Activated CD4-positive, alpha-beta T cell treated with anti-CD3 and anti-CD28 coated beads, Interleukin-2, amount 50 U/mL, for 24 hours (primary cell): ENCODE measurements at regions not wholly inside any gene's neighbourhood (a gene's known extent, or its start where the extent isn't known, plus 50 kb on each side); places are given as distances from the start of the nearest gene placed in this dataset.
"Not testable (repeated sequence)": the region's sequence is repeated elsewhere in the genome, so short reads cannot be mapped to it uniquely, and the experiment has no call there.

ENCODE experiments used
- DNase-seq, 2 donors: peaks; one replicate each; pipeline ENCODE4 v3.0.0-alpha.2; 2020; ENCODE audit warnings: low read depth in 1 of 2, low spot score in 1 of 2

DNA sequence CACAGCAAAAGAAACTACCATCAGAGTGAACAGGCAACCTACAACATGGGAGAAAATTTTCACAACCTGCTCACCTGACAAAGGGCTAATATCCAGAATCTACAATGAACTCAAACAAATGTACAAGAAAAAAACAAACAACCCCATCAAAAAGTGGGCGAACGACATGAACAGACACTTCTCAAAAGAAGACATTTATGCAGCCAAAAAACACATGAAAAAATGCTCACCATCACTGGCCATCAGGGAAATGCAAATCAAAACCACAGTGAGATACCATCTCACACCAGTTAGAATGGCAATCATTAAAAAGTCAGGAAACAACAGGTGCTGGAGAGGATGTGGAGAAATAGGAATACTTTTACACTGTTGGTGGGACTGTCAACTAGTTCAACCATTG lies 207.8 kb downstream of the USP6NL start:
- not testable (repeated sequence) for DNase-seq

DNA sequence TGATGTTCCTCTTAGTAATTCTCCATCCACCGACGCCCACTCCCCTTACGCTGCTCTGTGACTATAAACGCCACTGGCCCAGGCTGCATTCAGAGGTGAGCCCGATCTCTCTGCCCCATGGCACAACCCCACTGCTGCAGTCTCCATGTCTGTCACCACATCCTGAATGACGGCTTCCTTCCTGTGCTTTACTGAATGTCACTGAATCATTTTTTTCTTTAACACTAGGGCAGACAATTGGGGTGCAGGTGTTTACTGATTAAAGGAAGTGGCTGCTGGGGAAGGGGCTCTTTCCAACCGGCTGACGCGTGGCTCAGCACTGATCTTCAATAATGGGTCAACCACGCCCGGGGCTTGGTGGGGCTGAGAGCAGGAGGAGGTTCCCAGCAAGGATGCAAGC lies 208.3 kb downstream of the USP6NL start:
- DNase-seq: peak in 1 of 2 donors; percentile 49

DNA sequence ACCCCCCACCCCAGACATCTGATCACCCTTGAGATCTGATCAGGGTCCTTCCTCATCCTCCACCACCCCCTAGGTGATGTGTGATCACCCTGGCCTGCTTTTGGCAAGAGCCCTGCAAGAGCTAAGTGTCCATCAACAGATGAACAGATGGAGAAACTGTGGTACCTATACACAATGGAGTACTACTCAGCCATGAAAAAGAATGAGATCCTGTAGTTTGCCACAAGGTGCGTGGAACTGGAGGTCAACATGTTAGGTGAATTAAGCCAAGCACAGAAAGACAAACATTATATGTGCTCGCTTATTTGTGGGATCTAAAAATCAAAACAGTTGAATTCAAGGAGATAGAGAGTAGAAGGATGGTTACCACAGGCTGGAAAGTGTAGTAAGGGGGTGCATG lies 209.1 kb downstream of the USP6NL start:
- no peak for DNase-seq

DNA sequence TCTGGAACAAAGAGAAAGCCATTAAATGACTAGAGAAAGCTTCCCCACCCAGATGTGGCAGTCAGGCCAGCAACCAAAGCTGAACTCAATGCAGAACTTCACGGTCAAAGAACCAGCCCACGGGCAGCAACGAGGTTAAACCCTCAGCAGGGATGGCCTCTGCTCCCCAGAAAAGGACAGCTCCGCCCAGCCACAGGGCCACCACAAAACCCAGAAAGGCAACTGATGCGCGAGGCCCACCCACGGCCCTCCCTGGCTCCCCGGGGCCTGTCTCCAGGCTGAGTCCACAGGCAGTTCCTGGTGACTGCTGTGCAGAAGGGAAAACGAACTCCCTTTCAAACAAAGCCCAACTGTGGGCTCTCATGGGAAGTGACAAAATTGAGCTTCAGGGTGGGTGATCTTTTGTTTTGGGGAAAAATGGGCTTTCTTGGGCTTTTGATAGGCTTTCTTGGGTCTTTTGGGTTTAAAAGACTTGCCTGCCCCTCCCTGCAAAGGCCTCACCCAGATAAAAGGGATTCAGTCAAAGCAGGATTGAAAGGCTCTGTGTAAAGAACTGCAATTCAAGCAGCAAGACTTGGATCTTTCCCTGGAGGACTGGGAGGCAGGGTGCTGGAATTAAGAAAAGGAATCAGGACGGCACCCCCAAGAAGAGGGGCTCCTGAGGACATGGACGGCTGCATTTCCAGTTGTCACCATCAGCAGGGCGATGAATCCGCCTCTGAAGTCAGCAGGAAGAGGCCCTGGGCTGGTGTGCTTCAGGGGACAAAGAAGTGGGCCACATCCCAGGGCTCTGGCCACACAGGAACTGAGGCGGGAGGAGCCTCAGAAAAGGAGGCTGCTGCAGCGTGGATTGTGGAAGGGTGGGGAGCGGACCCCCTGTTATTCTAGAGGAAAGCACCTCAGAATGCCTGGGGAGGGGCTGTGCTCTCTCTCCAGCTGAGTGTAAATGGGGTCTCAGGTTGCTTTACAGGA lies 209.9 kb downstream of the USP6NL start:
- no peak for DNase-seq

DNA sequence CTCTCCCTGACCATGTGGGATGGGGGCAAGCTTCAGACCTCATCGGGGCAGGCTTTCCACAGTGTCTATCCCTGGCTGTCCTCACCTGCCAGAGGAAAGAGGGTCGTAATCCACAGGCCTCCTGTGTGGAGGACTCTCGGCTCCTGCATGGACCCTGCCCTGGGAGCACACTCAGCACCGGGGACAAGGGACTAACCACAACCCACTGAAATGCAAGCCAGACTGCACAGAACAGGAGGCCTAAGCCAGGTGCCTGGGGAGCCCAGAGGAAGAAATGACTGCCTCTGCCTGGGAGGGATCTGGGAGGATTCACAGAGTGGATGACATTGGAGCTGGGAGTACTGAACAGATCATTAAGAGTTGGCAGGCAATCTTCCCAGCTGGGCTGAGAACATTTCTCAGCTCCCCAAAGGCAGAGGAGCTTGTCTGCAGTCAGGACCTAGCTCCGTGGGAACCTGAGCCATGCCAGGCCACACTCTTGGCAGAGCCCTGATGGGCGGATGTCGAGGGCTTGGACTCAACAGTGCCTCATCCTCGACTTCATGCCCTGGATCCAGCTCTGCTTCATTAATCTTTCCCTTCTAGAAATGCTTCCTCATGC lies 213.4 kb downstream of the USP6NL start:
- DNase-seq: no peak

DNA sequence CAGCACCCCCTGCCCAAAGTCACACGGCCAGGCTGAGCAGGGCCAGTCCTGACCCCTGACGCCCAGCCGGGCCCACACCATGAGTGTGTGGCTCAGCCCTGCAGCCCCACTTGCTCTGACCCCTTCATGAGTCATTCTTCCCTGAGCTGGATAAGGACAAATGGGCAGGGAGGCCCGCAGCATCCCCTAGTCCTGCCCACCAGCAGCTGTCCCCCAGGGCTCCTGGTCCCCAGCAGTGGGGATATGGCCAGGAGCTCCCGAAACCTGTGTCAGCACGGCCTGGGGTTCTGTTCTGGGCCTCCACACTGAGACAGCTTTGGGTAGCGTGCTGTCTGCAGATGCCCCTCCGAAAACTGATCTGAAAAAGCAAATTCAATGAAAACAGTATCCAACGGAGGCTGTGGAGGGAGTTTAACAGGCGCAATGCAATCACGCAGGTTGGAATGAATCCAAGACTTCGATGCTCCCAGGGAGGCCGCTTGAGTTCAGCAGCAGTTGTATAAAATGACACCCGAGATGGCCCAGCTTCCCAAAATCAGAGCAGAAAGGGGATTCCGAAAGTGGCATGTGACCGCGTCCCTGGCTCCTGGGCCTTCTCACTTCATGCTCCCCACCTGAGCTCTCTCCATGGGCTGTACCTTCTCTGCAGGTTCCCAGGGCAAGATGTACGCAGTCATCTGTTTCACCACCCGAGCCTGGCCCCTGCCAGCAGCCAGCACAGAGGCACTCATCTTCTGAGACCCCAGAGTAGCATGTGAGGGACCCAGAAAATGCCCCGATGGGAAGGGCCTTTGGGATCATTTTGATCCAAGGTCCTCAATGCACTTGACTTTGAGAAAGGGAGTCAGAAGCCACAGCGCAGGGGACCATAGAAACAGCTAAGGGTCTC lies 214.1 kb downstream of the USP6NL start:
- no peak for DNase-seq

DNA sequence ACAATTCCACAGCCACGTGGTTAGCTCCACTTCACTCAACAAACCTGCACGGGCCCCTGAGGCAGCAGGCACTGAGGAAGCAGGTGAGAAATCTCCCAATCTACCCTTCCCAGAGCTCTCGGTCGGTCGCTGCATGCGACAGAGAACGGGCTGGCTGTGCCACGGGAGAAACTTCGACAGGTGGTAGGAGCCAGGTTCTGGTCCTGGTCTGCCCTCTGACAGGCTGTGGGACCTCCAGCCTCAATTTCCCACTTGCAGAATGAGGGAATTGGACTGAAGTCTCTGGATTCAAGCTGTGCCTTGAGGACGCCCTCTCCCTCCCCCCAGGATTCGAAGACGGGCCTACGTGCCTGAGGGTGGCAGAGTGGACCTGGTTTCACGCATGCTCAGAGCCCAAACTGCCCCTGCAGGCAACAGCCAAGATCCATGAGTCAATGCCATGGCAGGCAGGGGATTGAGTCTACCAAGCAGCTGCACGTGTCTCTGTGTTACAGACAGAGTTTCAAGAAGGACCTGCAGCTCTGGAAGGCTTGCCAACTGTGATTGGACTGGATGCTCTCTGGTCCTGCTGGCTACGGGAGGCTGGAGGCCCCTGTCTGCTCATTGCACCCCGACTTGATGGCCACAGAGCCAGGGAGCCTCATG lies 215.0 kb downstream of the USP6NL start:
- no peak for DNase-seq

DNA sequence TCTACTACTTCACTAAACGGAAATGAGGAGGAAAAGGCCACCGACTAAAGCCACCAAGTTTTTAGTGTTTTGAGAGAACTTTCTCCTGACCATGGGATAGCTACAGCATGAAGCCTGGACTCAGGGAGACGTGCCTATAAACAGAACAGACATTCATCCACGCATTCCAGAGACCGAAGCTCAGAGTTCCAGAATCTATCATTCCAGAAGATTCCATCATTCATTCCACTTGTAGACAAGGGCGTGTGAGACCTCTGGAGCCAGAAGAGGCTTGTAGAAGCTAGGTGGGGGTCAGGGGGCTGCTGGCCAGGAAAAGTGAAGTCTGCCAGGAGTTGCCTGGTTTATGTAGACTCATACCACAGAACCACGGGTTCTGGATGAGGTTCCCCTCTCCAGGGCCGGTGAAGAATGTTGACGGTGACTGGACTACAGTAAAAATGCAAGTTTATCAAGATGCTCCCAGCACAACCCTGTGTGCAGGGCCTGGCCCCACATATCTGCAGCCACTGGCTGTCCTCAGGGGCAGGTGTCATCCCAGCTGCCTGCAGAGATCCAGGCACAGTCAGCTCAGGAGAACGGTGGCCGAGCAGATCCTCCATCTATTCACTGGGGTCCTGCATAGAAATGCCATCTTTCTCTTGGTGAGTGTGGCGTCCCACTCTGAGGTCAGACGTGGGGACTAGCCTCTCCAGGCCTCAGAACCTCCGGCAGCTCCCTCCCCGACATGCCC lies 215.7 kb downstream of the USP6NL start:
- DNase-seq: no peak

DNA sequence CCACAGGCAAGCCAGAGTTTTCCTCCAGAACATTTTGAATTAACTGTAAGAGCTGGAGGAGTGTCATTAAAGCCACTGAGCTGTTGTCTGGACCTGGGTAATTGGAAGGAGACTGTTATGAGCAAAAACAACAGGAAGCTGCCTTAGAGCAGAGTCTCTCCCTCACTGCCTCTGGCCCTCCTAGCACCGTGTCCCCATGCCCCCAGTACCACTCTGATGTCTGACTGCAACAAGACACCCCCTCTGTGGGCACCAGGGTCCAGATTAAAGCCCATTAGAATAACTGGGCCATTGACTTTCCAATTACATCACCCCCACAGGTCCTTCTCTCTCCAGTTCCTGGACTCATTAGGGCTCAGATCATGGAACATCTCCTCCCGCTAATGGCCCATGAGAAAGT lies 216.3 kb downstream of the USP6NL start:
- DNase-seq: no peak

DNA sequence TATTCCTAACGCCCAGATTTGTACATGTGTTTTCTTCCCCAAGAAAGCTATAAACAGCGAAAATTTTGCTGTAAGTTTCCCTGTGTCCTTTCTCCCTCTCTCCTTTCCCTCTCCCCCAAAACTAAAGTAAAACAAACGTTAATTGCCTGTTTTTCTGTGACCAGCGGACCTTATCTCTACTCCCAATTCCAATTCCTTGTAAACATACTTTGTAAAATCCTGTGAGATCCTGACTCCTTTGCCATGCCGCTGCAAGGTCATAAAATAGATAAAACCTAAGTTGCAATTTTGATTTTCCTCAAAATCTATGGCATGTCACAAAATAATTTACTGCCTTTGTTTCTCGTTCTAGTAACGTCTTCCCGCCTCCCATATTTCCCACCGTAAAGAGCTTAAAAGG lies 217.6 kb downstream of the USP6NL start:
- no peak for DNase-seq

DNA sequence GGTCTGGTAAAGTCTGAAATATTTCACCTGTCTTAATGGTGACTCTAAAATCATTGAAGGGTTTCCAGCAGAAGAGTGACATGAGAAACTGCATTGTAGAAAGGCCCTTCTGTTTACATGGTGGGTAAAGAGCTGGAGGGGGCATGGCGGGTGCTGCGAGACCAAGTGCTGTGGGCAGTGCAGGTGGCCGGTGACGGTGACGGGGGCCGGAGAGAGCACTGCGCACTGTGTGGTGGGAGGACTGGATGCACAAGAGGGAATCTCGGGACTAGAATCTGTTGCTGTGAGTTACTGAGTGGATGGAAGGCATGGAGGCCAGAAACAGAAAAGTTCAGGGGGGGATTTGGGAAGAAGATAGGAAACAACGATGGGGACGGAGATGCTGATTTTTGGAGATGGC lies 218.7 kb downstream of the USP6NL start:
- DNase-seq: no peak

DNA sequence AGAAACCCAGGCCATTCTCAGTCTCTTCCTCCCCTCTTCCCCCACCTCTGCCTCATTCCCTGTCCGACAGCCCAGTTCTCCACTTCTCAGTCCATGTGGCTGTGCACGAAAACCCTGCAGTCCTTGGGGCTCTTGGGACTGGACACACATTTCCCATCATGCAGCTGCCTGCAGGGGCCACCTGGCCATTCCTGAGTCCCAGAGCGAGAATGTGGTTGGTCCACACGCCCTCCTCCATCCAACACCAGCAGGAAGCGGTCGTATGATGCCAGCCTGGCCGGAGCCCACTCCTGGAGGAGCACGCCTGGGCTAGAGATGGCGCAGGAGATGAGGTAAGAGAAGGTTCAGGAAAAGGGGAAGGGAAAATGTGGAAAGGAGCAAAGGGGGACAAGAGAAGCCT lies 222.5 kb downstream of the USP6NL start:
- DNase-seq: no peak

DNA sequence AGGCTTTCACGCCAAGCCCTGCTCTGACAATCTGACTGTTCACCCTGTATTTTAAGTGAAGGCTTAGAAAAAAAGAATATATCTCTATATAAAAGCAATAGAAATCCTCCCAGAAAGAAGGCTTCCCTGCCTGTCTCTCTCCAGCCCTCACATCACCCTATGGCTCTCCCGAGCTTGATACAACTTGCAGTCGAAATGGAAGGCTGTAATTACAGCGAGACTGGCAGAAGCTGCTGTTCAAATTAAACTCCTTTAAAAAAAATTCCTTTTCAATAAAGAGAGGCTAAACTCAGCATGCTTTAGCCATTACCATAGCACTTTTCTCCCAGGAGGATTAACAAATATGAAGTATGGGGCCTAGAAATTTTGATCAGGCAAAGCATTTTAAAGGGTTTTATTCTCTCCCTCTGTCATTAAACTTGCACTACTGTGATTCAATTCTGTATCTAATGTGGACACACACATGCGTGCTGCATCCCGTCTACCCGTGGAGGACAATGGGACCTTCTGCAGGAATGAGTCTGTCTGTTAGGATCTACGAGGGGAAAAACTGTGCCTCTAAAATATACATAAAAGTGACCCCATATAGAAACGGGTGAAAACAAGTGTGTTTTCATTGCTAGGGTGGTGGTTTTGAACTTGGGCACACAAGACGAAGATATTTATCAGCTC lies 223.8 kb downstream of the USP6NL start:
- DNase-seq: no peak

DNA sequence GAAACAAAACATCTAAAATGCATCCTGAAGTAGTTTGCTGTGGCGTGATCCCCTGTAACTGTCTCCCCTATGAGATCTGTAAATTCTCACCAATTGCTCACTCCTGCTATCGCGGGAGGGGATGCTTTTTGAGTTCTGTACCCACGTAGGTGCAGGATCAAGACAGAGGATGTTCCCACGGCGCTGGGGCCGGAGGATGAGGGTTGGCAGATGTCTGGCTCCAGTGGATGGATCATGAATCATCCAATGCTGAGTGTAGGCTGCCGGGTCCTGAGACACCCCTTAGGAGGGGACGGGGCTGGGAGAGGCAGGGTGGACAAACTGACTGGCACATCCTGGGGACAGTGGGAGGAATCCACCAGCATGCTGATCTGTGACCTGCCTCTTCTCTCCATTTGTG lies 224.4 kb downstream of the USP6NL start:
- no peak for DNase-seq
